ENCODE measurements at regions not wholly inside any gene's neighbourhood (a gene's known extent, or its start where the extent isn't known, plus 50 kb on each side); places are given as distances from the start of the nearest gene placed in this dataset.

DNA sequence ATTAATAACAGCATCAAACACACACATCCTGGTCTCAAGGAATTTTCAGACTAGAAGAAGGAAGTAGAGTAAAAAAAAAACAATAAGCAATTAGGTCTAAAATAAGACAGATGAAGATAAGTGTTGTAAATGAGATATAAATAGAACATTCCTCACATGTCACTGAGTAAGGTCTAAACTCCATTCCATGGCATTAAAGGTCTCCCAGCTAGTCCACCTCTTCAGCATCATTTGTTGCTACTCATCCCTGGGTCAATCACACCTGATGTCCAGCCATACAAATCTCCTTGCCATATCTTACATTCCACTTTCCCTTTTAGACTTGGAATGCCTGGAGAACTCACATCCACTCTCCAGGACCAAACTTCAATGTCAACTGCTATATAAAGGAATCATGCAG lies 214.1 kb upstream of the KLF4 start:
- POLR2A ChIA-PET (ENCODE audit: unreplicated experiment): no interaction called here
- DNase-seq (no peak), ATAC-seq (ENCODE audit: low read depth) (no peak)
- H2AK9ac ChIP-seq (replicated peaks; ENCODE audit: low read depth, low read length, poor library complexity): no peak overlapping the region
- no peak overlapping the region for H3K4me2 ChIP-seq (ENCODE audit: low read depth, low read length)
- H2BK20ac ChIP-seq (ENCODE audit: low read depth, low read length): no peak overlapping the region
- H3K18ac ChIP-seq (ENCODE audit: low read depth, low read length): no peak overlapping the region
- no peak overlapping the region for H2BK120ac ChIP-seq (ENCODE audit: low read depth, low read length)
- no peak overlapping the region for H3K4me3 ChIP-seq (ENCODE audit: insufficient read depth, low read depth, low read length)
- H2AK5ac ChIP-seq (ENCODE audit: low read depth, low read length): no peak overlapping the region
- H3K4me1 ChIP-seq (ENCODE audit: control insufficient read depth, insufficient read depth, low read length): peaks cover 6% of the 10 kb centered on the region
- no peak overlapping the region for H3K56ac ChIP-seq (ENCODE audit: extremely low read depth, insufficient read depth, low read length)
- TF ChIP-seq RCOR1 (IDR thresholded peaks at IDR 0.05; ENCODE audit: insufficient replicate concordance, low read length): no peak
- no peak for TF ChIP-seq FOS (IDR thresholded peaks at IDR 0.05; ENCODE audit: low read depth, low read length)
- no peak for TF ChIP-seq NFE2L2 (IDR thresholded peaks at IDR 0.05; ENCODE audit: low read depth, low read length)
- TF ChIP-seq, protein P1, sequence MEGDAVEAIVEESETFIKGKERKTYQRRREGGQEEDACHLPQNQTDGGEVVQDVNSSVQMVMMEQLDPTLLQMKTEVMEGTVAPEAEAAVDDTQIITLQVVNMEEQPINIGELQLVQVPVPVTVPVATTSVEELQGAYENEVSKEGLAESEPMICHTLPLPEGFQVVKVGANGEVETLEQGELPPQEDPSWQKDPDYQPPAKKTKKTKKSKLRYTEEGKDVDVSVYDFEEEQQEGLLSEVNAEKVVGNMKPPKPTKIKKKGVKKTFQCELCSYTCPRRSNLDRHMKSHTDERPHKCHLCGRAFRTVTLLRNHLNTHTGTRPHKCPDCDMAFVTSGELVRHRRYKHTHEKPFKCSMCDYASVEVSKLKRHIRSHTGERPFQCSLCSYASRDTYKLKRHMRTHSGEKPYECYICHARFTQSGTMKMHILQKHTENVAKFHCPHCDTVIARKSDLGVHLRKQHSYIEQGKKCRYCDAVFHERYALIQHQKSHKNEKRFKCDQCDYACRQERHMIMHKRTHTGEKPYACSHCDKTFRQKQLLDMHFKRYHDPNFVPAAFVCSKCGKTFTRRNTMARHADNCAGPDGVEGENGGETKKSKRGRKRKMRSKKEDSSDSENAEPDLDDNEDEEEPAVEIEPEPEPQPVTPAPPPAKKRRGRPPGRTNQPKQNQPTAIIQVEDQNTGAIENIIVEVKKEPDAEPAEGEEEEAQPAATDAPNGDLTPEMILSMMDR (conservative IDR thresholded peaks at IDR 0.05; ENCODE audit: low read depth, low read length): no peak
- TF ChIP-seq MAFK (IDR thresholded peaks at IDR 0.05; ENCODE audit: low read depth, low read length): no peak
- TF ChIP-seq RFX5 (IDR thresholded peaks at IDR 0.05; ENCODE audit: low read depth, low read length): no peak
- TF ChIP-seq MXI1 (IDR thresholded peaks at IDR 0.05; ENCODE audit: borderline replicate concordance, low read depth, low read length): no peak
- no peak for TF ChIP-seq POLR2A (IDR thresholded peaks at IDR 0.05; ENCODE audit: low read depth, low read length)
- no peak for TF ChIP-seq RAD21 (IDR thresholded peaks at IDR 0.05; ENCODE audit: low read length)
- no peak for TF ChIP-seq MAZ (IDR thresholded peaks at IDR 0.05; ENCODE audit: borderline replicate concordance, low read depth, low read length)
- no peak for TF ChIP-seq SMC3 (IDR thresholded peaks at IDR 0.05; ENCODE audit: low read depth, low read length)
- TF ChIP-seq, protein P2, sequence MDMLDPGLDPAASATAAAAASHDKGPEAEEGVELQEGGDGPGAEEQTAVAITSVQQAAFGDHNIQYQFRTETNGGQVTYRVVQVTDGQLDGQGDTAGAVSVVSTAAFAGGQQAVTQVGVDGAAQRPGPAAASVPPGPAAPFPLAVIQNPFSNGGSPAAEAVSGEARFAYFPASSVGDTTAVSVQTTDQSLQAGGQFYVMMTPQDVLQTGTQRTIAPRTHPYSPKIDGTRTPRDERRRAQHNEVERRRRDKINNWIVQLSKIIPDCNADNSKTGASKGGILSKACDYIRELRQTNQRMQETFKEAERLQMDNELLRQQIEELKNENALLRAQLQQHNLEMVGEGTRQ (IDR thresholded peaks at IDR 0.05; ENCODE audit: low read depth, low read length): no peak
- no peak overlapping the region for H2BK5ac ChIP-seq (ENCODE audit: low read depth, low read length, poor library complexity, severe bottlenecking)
- no peak overlapping the region for H3K14ac ChIP-seq (replicated peaks; ENCODE audit: low read depth, low read length)
- peak overlapping the region; percentile 48; the same call in 1 of the 3 replicates for H2BK15ac ChIP-seq (ENCODE audit: low read depth, low read length)
- no peak overlapping the region for H4K5ac ChIP-seq (ENCODE audit: low read depth, low read length)
- H3K23ac ChIP-seq (ENCODE audit: low read depth, low read length): no peak overlapping the region
- no peaks in the 10 kb centered on the region for H3K9me3 ChIP-seq (ENCODE audit: control insufficient read depth, insufficient read depth, low read length)
- CTCF ChIA-PET: interaction anchor here (0.6 kb wide), 1 partner anchor 19 kb away, joined by 3 read pairs; no protein-coding TSS in a partner anchor
- in situ Hi-C loops (cut with MboI; ENCODE audit: low sequenced_read_pairs) (no loop called here), dilution Hi-C loops (cut with HindIII; ENCODE audit: low sequenced_read_pairs, unreplicated experiment) (no loop called here), intact Hi-C loops (cut with micrococcal nuclease) (loop anchor here (10.0 kb wide), 1 partner anchor 861 kb away; no protein-coding TSS in a partner anchor)
- no peak overlapping the region for H4K91ac ChIP-seq (ENCODE audit: insufficient read depth, low read depth, low read length)
- no peak overlapping the region for H3K9ac ChIP-seq (ENCODE audit: low read depth, low read length)
- H3K36me3 ChIP-seq (ENCODE audit: control insufficient read depth, insufficient read depth, low read length): no peaks in the 10 kb centered on the region
- no peaks in the 10 kb centered on the region for H3K79me1 ChIP-seq (ENCODE audit: low read depth in 1 of 2, low read length in 2 of 2)
- no peak overlapping the region for H3K27ac ChIP-seq (ENCODE audit: insufficient read depth, low read length)
- no peak overlapping the region for H2AFZ ChIP-seq (replicated peaks; ENCODE audit: low read length, poor library complexity)
- H3K27me3 ChIP-seq (ENCODE audit: control insufficient read depth, insufficient read depth, low read length): no peaks in the 10 kb centered on the region; the same call in 1 of the 2 replicates
- H3K4ac ChIP-seq (ENCODE audit: low read depth, low read length): no peak overlapping the region
- H4K8ac ChIP-seq (ENCODE audit: low read depth in 2 of 2, low read length in 2 of 2): no peak overlapping the region
- BruUV-seq (replicated peaks): no TSS peak
- H3K9me1 ChIP-seq (ENCODE audit: insufficient read depth, low read length): peaks cover 8% of the 10 kb centered on the region; the same call in 1 of the 2 replicates
- H4K20me1 ChIP-seq (ENCODE audit: insufficient read depth, low read length): no peaks in the 10 kb centered on the region
